ENCODE measurements at regions not wholly inside any gene's neighbourhood (a gene's known extent, or its start where the extent isn't known, plus 50 kb on each side); places are given as distances from the start of the nearest gene placed in this dataset.

- H3K27ac Mint-ChIP-seq, result no peak overlapping the region
- no peaks in the 10 kb centered on the region for H3K9me3 Mint-ChIP-seq
- H3K4me3 Mint-ChIP-seq, result no peak overlapping the region
- peaks cover 6% of the 10 kb centered on the region for H3K36me3 Mint-ChIP-seq
- peaks cover 22 to 51% of the 10 kb centered on the region in 2 donors for H3K27me3 Mint-ChIP-seq
- DNase-seq (ENCODE audit: low spot score), result no peak
- no peak for ATAC-seq
- no peaks in the 10 kb centered on the region for H3K4me1 Mint-ChIP-seq (ENCODE audit: low read depth in 2 of 2)
Measured at GRCh38 chr9:2461892-2462291, 159.7 kb upstream of the VLDLR start.

DNA sequence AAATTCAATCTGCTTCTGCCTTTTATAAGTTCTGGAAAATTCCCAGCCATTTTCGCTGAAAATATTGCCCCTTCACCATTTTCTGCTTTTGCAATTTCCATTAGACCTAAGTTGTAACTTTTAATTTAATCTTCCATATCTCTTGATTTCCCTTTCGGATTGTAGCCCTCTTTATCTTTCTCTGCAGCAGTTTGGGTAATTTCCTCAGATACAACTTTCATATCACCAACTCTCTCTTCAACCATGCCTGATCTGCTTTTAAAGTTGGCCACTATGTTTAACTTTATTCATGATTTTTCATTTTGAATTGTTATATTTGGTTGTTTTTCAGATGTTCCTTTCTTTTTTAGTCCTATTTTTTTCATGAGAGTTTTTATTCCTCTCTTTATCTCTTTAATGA, 157.0 kb upstream of the VLDLR start:
- no peak overlapping the region for H3K4me3 Mint-ChIP-seq
- peaks cover 29 to 54% of the 10 kb centered on the region in 2 donors for H3K27me3 Mint-ChIP-seq
- H3K27ac Mint-ChIP-seq, result no peak overlapping the region
- DNase-seq (ENCODE audit: low spot score) (no peak), ATAC-seq (no peak)
- H3K36me3 Mint-ChIP-seq, result peaks cover 6% of the 10 kb centered on the region
- H3K9me3 Mint-ChIP-seq, result no peaks in the 10 kb centered on the region
- H3K4me1 Mint-ChIP-seq (ENCODE audit: low read depth in 2 of 2), result no peaks in the 10 kb centered on the region

- Mint-ChIP-seq H3K4me3 (no peak overlapping the region), H3K9me3 (no peaks in the 10 kb centered on the region), H3K27me3 (peaks cover 29 to 54% of the 10 kb centered on the region in 2 donors), H3K36me3 (peaks cover 6% of the 10 kb centered on the region), H3K4me1 (ENCODE audit: low read depth in 2 of 2) (no peaks in the 10 kb centered on the region), H3K27ac (no peak overlapping the region)
- ATAC-seq (no peak), DNase-seq (ENCODE audit: low spot score) (no peak)
Measured at GRCh38 chr9:2465516-2465915, 156.1 kb upstream of the VLDLR start.

DNA sequence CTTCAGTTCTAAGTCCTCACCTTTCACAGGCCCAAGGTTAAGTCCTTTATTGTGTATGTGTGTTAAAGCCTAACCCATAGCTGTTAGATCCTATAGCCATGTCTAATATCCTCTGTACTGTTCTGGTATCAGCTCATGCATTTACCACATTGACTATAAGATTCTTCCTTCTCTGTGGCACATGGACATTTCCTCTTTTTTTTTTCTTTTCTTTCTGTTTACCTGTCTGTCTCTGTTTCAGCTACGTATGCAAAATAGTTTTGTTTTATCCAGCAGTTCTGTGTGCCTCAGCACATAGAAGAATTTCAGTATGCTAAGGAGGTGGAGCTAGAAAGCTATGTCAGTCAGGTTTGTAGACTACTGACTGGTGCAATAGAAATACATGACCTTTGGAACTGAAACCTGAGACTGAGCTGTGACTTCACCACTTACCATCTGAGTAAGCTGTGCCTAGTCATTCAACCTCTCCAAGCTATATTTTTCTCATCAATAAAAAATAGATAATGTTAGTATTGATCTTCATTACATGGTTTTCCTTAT, 155.6 kb upstream of the VLDLR start:
- no peak for ATAC-seq
- no peak for DNase-seq (ENCODE audit: low spot score)
- Mint-ChIP-seq H3K4me1 (ENCODE audit: low read depth in 2 of 2) (no peaks in the 10 kb centered on the region), H3K36me3 (peaks cover 6% of the 10 kb centered on the region), H3K4me3 (no peak overlapping the region), H3K27ac (no peak overlapping the region), H3K27me3 (peaks cover 29 to 52% of the 10 kb centered on the region in 2 donors), H3K9me3 (no peaks in the 10 kb centered on the region)

- DNase-seq (ENCODE audit: low spot score) (no peak), ATAC-seq (no peak)
- Mint-ChIP-seq H3K4me1 (ENCODE audit: low read depth in 2 of 2) (no peaks in the 10 kb centered on the region), H3K4me3 (no peak overlapping the region), H3K27ac (no peak overlapping the region), H3K27me3 (peaks cover 22 to 45% of the 10 kb centered on the region in 2 donors), H3K9me3 (no peaks in the 10 kb centered on the region), H3K36me3 (peaks cover 6% of the 10 kb centered on the region)
Measured at GRCh38 chr9:2466703-2467102, 154.9 kb upstream of the VLDLR start.

DNA sequence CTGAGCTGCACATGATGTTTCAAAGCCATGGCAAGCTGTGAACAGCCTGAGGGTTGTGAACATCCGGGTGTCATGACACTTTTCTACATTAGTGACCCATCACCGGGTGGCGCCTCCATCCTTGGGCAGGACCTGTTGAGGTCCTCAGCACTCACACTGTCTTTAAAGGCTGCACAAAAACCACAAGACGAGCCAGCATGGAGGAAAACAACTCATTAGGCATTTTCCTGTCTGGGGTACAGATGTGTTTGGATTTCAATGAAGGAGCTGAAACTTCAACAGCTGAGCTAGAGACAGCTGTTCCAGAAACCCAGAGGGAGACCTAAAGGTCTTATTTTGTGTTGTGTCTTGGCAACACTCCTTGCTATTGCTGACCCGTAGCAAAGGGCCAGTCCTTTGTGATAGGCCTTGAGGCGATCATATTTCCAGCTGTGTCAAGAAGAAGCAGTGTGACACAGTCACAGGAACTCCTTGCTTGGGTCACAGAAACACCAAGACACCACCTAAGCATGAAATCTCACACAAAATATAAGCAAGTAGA, 151.8 kb upstream of the VLDLR start:
- Mint-ChIP-seq H3K4me3 (no peak overlapping the region), H3K27me3 (peaks cover 19 to 41% of the 10 kb centered on the region in 2 donors), H3K27ac (no peak overlapping the region), H3K4me1 (ENCODE audit: low read depth in 2 of 2) (no peaks in the 10 kb centered on the region), H3K9me3 (no peaks in the 10 kb centered on the region), H3K36me3 (peaks cover 3% of the 10 kb centered on the region)
- DNase-seq (ENCODE audit: low spot score) (no peak), ATAC-seq (no peak)

- Mint-ChIP-seq H3K27ac (no peak overlapping the region), H3K4me3 (no peak overlapping the region), H3K9me3 (no peaks in the 10 kb centered on the region), H3K36me3 (no peaks in the 10 kb centered on the region), H3K27me3 (peaks cover 11 to 14% of the 10 kb centered on the region in 2 donors), H3K4me1 (ENCODE audit: low read depth in 2 of 2) (no peaks in the 10 kb centered on the region)
- ATAC-seq (no peak), DNase-seq (ENCODE audit: low spot score) (no peak)
Measured at GRCh38 chr9:2473681-2474080, 147.9 kb upstream of the VLDLR start.

DNA sequence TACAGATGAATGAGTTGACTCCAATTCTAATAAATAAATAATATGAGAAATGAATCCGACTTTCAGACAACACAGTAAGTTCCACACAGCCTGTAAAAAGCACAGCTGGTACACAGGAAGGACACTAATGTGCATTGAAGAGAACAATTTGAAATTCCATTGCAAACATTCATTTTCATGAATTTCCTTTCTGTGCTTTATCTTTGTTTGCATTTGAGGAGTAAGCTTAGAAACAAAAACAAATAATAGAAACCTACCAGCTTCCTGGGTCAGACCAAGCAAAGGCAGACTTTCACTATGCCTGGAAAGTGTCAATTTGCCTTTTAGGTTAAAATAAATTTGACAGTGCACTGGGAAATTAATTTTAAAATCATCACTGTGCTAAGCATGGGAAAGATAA, 143.8 kb upstream of the VLDLR start:
- Mint-ChIP-seq H3K4me1 (ENCODE audit: low read depth in 2 of 2) (no peaks in the 10 kb centered on the region), H3K36me3 (no peaks in the 10 kb centered on the region)
- ATAC-seq, result no peak

DNA sequence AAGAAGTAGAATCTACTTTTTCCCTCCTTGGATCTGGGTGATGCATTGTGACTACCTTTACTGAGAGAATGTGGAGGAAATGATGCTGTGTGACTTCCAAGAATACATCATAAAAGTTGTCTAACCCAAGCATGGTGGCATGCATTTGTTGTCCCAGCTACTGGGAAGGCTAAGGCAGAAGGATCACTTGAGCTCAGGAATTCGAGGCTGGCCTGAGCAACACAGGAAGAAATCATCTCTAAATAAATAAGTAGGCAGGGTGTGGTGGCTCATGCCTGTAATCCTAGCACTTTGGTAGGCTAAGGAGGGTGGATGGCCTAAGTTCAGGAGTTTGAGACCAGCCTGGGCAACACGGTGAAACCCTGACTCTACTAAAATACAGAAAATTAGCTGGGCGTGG, 143.2 kb upstream of the VLDLR start:
- no peaks in the 10 kb centered on the region for H3K9me3 Mint-ChIP-seq
- H3K4me3 Mint-ChIP-seq, result no peak overlapping the region
- H3K36me3 Mint-ChIP-seq, result no peaks in the 10 kb centered on the region
- no peak for DNase-seq (ENCODE audit: low spot score)
- H3K27me3 Mint-ChIP-seq, result peaks cover 7 to 34% of the 10 kb centered on the region in 2 donors
- no peak for ATAC-seq
- H3K27ac Mint-ChIP-seq, result no peak overlapping the region
- no peaks in the 10 kb centered on the region for H3K4me1 Mint-ChIP-seq (ENCODE audit: low read depth in 2 of 2)

More for the DNA sequence above, 143.8 kb upstream of the VLDLR start:
- no peak for DNase-seq (ENCODE audit: low spot score)
- H3K4me3 Mint-ChIP-seq, result no peak overlapping the region
- H3K27me3 Mint-ChIP-seq, result peaks cover 8 to 29% of the 10 kb centered on the region in 2 donors
- H3K9me3 Mint-ChIP-seq, result no peaks in the 10 kb centered on the region
- no peak overlapping the region for H3K27ac Mint-ChIP-seq

DNA sequence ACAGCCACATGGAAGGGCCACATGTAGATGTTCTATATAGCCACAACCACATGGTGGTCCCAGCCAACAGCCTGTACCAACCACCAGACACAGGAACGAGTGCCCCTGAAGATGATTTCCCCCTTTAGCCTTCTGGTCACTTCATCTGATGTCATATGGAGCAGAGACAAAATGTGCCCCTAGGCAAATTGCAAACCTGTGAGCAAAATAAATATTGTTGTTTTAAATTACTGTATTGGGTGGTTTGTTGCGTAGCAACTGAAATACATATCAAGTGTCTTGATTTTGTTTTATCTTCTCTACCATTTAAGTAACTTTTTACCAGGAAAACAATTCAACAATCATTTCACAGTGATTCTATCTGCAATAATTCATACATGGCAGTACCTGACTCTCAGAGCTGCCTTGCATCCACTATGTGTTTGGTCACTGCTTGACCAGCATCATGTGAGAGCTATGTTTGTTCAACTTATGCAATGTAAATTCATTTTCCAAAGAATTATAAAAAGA, 142.5 kb upstream of the VLDLR start:
- H3K4me3 Mint-ChIP-seq, result no peak overlapping the region
- DNase-seq (ENCODE audit: low spot score) (no peak), ATAC-seq (no peak)
- H3K27ac Mint-ChIP-seq, result no peak overlapping the region
- no peaks in the 10 kb centered on the region for H3K36me3 Mint-ChIP-seq
- H3K4me1 Mint-ChIP-seq (ENCODE audit: low read depth in 2 of 2), result no peaks in the 10 kb centered on the region
- H3K9me3 Mint-ChIP-seq, result no peaks in the 10 kb centered on the region
- H3K27me3 Mint-ChIP-seq, result peaks cover 7 to 38% of the 10 kb centered on the region in 2 donors

- no peak for ATAC-seq
- Mint-ChIP-seq H3K36me3 (no peaks in the 10 kb centered on the region), H3K27ac (no peak overlapping the region), H3K4me1 (ENCODE audit: low read depth in 2 of 2) (no peaks in the 10 kb centered on the region), H3K4me3 (no peak overlapping the region), H3K9me3 (no peaks in the 10 kb centered on the region), H3K27me3 (peaks cover 4 to 40% of the 10 kb centered on the region in 2 donors)
- no peak for DNase-seq (ENCODE audit: low spot score)
Measured at GRCh38 chr9:2480255-2480837, 141.2 kb upstream of the VLDLR start.

- no peaks in the 10 kb centered on the region for H3K4me1 Mint-ChIP-seq (ENCODE audit: low read depth in 2 of 2)
- peaks cover 2 to 38% of the 10 kb centered on the region in 2 donors for H3K27me3 Mint-ChIP-seq
- DNase-seq (ENCODE audit: low spot score), result no peak
- no peak overlapping the region for H3K27ac Mint-ChIP-seq
- no peaks in the 10 kb centered on the region for H3K9me3 Mint-ChIP-seq
- ATAC-seq, result no peak
- no peak overlapping the region for H3K4me3 Mint-ChIP-seq
- H3K36me3 Mint-ChIP-seq, result no peaks in the 10 kb centered on the region
Measured at GRCh38 chr9:2481216-2481615, 140.4 kb upstream of the VLDLR start.

GRCh38 chr9:2486988-2487387, 134.6 kb upstream of the VLDLR start:
- Mint-ChIP-seq H3K9me3 (no peaks in the 10 kb centered on the region), H3K27me3 (peaks cover 0 to 35% of the 10 kb centered on the region in 2 donors), H3K4me1 (ENCODE audit: low read depth in 2 of 2) (no peaks in the 10 kb centered on the region), H3K36me3 (no peaks in the 10 kb centered on the region), H3K4me3 (no peak overlapping the region), H3K27ac (no peak overlapping the region)
- ATAC-seq (no peak), DNase-seq (ENCODE audit: low spot score) (no peak)

- H3K4me3 Mint-ChIP-seq, result no peak overlapping the region
- H3K9me3 Mint-ChIP-seq, result no peaks in the 10 kb centered on the region
- no peaks in the 10 kb centered on the region for H3K36me3 Mint-ChIP-seq
- H3K27me3 Mint-ChIP-seq, result peaks cover 3 to 22% of the 10 kb centered on the region in 2 donors
- no peak for DNase-seq (ENCODE audit: low spot score)
- H3K27ac Mint-ChIP-seq, result no peak overlapping the region
- ATAC-seq, result no peak
- no peaks in the 10 kb centered on the region for H3K4me1 Mint-ChIP-seq (ENCODE audit: low read depth in 2 of 2)
Measured at GRCh38 chr9:2489838-2490314, 131.7 kb upstream of the VLDLR start.

All from natural killer cell treated with Interleukin-12 subunit alpha and Interleukin-12 subunit beta and Interleukin-15 and Interleukin-18, amount 100 ng/mL, for 72 hours (primary cell).